Left ventricle myocardium inferior (tissue), 1 donor: ENCODE measurements at regions not wholly inside any gene's neighbourhood (a gene's known extent, or its start where the extent isn't known, plus 50 kb on each side); places are given as distances from the start of the nearest gene placed in this dataset.

ENCODE experiments used
- DNase-seq: peaks from one replicate; pipeline ENCODE4 v3.0.0-alpha.2; 2020
- H3K27ac ChIP-seq: fragments of 200-600 bp; replicated peaks from 2 replicates; pipeline ENCODE4 v1.8.0; 2021
- H3K27me3 ChIP-seq: fragments of 200-600 bp; 2 replicates; pipeline ENCODE4 v1.8.0; 2021; ENCODE audit warnings: low read depth
- H3K36me3 ChIP-seq: fragments of 200-600 bp; 2 replicates; pipeline ENCODE4 v1.8.0; 2021
- H3K4me1 ChIP-seq: fragments of 200-600 bp; 2 replicates; pipeline ENCODE4 v1.8.0; 2021
- H3K4me3 ChIP-seq: fragments of 200-600 bp; 2 replicates; pipeline ENCODE4 v1.8.0; 2021; ENCODE audit warnings: mild to moderate bottlenecking, moderate library complexity
- H3K9me3 ChIP-seq: fragments of 200-600 bp; replicated peaks from 2 replicates; pipeline ENCODE4 v1.8.0; 2021
- CTCF ChIP-seq: fragments of 200-600 bp; IDR thresholded peaks from 2 replicates; pipeline ENCODE4 v1.8.0; 2021; ENCODE audit warnings: antibody characterized with exemption, mild to moderate bottlenecking, borderline replicate concordance
- intact Hi-C: fragments of 100-400 bp; cut with micrococcal nuclease; formaldehyde crosslinking; loops from one replicate; pipeline ENCODE4 v1.11.0; 2022
- donor health status: DM: no; HTN: yes; CAD: no; lungs with severe emphysema.

GRCh38 chrX:13506574-13506973 lies 62.8 kb upstream of the EGFL6 start:
- Histone ChIP-seq H3K27me3 (no peaks in the 10 kb centered on the region), H3K4me3 (no peak overlapping the region), H3K4me1 (no peaks in the 10 kb centered on the region), H3K36me3 (no peaks in the 10 kb centered on the region), H3K27ac (no peak overlapping the region), H3K9me3 (no peaks in the 10 kb centered on the region)
- DNase-seq = peak; percentile 15
- peak; percentile 77 for TF ChIP-seq CTCF
- intact Hi-C loops = loop anchor here (2.0 to 5.0 kb wide), 2 partner anchors 141 to 526 kb away; no protein-coding TSS in a partner anchor

DNA sequence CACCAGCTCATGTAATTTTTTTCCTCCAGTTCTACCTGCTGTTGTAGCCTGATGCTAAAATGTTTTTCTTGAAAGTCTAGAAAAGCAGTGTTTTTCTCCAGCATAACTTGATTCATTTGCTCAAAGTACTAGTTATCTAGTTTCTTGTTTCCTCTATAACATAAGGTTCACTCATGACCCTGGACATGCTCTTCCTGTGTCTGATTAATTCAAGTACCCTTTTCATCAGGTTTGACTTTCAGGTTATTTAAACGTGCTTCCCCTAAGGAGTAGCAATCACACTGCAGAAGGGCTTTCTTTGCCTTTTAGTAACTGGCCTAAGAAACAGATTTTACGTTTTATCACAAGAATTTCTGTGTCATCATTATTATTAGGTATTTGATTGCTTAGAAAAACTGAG lies 66.8 kb upstream of the EGFL6 start:
- TF ChIP-seq CTCF = no peak
- no peaks in the 10 kb centered on the region for H3K9me3 ChIP-seq
- no peak overlapping the region for H3K4me3 ChIP-seq
- intact Hi-C loops = no loop called here
- H3K27me3 ChIP-seq = no peaks in the 10 kb centered on the region
- no peak overlapping the region for H3K27ac ChIP-seq
- H3K4me1 ChIP-seq = no peaks in the 10 kb centered on the region
- H3K36me3 ChIP-seq = no peaks in the 10 kb centered on the region
- DNase-seq = no peak

DNA sequence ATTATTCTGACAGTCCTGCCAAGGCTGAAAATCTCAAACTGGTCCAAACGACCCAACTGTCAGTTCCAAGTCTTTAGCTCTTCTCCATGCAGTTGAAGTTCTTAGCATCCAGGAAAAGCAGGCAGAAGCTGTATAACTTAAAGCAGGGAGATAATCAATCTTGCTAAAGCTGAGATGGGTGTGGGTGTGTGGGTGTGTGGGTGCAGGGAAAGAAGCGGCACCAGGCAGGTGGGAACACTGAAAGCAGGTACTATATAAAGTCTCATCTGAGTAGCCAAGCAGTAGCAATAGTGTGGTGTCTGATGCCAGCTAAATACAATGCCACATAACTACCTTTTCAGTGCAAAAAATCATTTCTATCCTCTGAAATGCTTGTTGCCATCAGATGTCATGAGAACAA lies 69.7 kb upstream of the EGFL6 start:
- Histone ChIP-seq H3K4me1 (no peaks in the 10 kb centered on the region), H3K27me3 (no peaks in the 10 kb centered on the region), H3K9me3 (no peaks in the 10 kb centered on the region), H3K4me3 (no peak overlapping the region), H3K27ac (no peak overlapping the region), H3K36me3 (no peaks in the 10 kb centered on the region)
- no peak for DNase-seq
- TF ChIP-seq CTCF = no peak
- intact Hi-C loops = no loop called here

- Histone ChIP-seq H3K4me1 (no peaks in the 10 kb centered on the region), H3K27ac (no peak overlapping the region), H3K9me3 (no peaks in the 10 kb centered on the region), H3K27me3 (no peaks in the 10 kb centered on the region), H3K36me3 (no peaks in the 10 kb centered on the region), H3K4me3 (no peak overlapping the region)
- DNase-seq = no peak
- intact Hi-C loops = no loop called here
- no peak for TF ChIP-seq CTCF
Observed at GRCh38 chrX:13498238-13498637, 71.2 kb upstream of the EGFL6 start.

DNA sequence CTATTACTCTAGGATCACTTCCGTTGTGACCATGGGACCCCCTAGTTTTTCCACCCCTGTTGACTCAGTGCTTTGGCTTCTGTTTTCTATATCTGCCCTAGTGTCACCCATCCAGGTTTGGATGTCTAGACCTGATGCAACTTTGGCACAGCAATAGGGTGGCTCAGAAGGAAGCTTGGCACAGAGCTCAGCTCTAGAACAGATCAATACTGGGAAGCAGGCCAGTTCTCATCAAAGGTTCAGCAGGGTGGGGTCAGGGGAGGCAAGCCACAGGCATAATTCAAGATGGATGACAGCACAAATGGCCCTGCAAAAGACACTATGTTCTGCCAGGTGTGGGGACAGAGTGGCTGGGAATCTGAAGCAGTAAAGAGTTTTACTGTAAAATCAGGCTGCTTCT lies 74.2 kb upstream of the EGFL6 start:
- no peaks in the 10 kb centered on the region for H3K27me3 ChIP-seq
- H3K9me3 ChIP-seq = no peaks in the 10 kb centered on the region
- H3K4me1 ChIP-seq = no peaks in the 10 kb centered on the region
- intact Hi-C loops = no loop called here
- no peaks in the 10 kb centered on the region for H3K36me3 ChIP-seq
- TF ChIP-seq CTCF = no peak
- no peak overlapping the region for H3K4me3 ChIP-seq
- no peak for DNase-seq
- no peak overlapping the region for H3K27ac ChIP-seq

DNA sequence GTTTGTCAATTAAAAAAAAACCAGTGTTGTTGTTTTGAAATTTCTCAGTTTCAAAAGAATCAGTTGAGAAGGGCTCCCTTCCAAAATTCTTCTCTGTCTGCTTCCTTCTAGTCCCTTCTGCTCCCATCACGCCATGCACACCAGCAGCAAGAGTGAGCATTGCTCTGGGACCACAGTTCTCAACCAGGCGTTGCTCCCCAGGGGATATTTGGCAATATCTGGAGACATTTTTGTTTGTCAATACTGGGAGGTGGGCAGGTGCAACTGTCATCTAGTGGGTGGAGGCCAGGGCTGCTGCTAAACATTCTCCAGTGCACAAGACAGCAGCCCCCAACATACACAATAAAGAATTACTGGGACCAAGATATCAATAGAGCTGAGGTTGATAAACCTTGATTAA lies 74.8 kb upstream of the EGFL6 start:
- intact Hi-C loops = no loop called here
- Histone ChIP-seq H3K27ac (no peak overlapping the region), H3K4me3 (no peak overlapping the region), H3K4me1 (no peaks in the 10 kb centered on the region), H3K36me3 (no peaks in the 10 kb centered on the region), H3K27me3 (no peaks in the 10 kb centered on the region), H3K9me3 (no peaks in the 10 kb centered on the region)
- no peak for TF ChIP-seq CTCF
- no peak for DNase-seq
